GM23338 (cell line): ENCODE measurements at regions not wholly inside any gene's neighbourhood (a gene's known extent, or its start where the extent isn't known, plus 50 kb on each side); places are given as distances from the start of the nearest gene placed in this dataset.

Experiments used
- ATAC-seq: fragments of 200-7000 bp; cut with Tn5 transposase; 3 replicates; pipeline ENCODE4 v1.9.1; 2020
- DNase-seq: peaks from one replicate; pipeline ENCODE4 v3.0.0-alpha.2; 2015; ENCODE audit warnings: low spot score
- H2AFZ ChIP-seq: fragments of 200-600 bp; sonication (generic); 2 replicates; pipeline ENCODE4 v1.8.0; 2016; ENCODE audit warnings: antibody characterized with exemption, mild to moderate bottlenecking, moderate library complexity
- H3F3A ChIP-seq: fragments of 200-600 bp; sonication (generic); replicated peaks from 2 replicates; pipeline ENCODE4 v1.8.0; 2017; ENCODE audit warnings: antibody characterized with exemption, mixed run types, low read depth
- H3K27ac ChIP-seq: fragments of 200-600 bp; sonication (generic); 2 replicates; pipeline ENCODE4 v1.6.1; 2016; ENCODE audit warnings: low read depth
- H3K27me3 ChIP-seq: fragments of 200-600 bp; sonication (generic); 2 replicates; pipeline ENCODE4 v1.8.0; 2016; ENCODE audit warnings: mild to moderate bottlenecking, mixed run types, moderate library complexity; ENCODE audit not compliant: insufficient read depth
- H3K36me3 ChIP-seq: fragments of 200-600 bp; sonication (generic); 2 replicates; pipeline ENCODE4 v1.8.0; 2016; ENCODE audit warnings: mild to moderate bottlenecking; ENCODE audit not compliant: insufficient read depth
- H3K4me1 ChIP-seq: fragments of 200-600 bp; sonication (generic); 2 replicates; pipeline ENCODE4 v1.8.0; 2016; ENCODE audit warnings: mild to moderate bottlenecking, moderate library complexity; ENCODE audit not compliant: insufficient read depth
- H3K4me2 ChIP-seq: fragments of 200-600 bp; sonication (generic); 2 replicates; pipeline ENCODE4 v1.7.1; 2017; ENCODE audit warnings: mixed run types
- H3K4me3 ChIP-seq: fragments of 200-600 bp; sonication (generic); 2 replicates; pipeline ENCODE4 v1.6.1; 2016; ENCODE audit warnings: mixed run types
- H3K79me2 ChIP-seq: fragments of 200-600 bp; sonication (generic); replicated peaks from 2 replicates; pipeline ENCODE4 v1.8.0; 2017; ENCODE audit warnings: mild to moderate bottlenecking; ENCODE audit not compliant: insufficient read depth
- H3K9me2 ChIP-seq: fragments of 200-600 bp; sonication (generic); 2 replicates; pipeline ENCODE4 v1.8.0; 2017; ENCODE audit not compliant: insufficient read depth
- H4K20me1 ChIP-seq: fragments of 200-600 bp; sonication (generic); replicated peaks from 2 replicates; pipeline ENCODE4 v1.8.0; 2017; ENCODE audit warnings: mild to moderate bottlenecking; ENCODE audit not compliant: insufficient read depth
- H3K27ac Mint-ChIP-seq: 2 replicates; pipeline ENCODE4 v1.8.0; 2020; ENCODE audit warnings: inconsistent platforms, mild to moderate bottlenecking, moderate library complexity, mixed read lengths
- H3K27me3 Mint-ChIP-seq: 3 replicates; pipeline ENCODE4 v1.8.0; 2022; ENCODE audit warnings: low read depth, mild to moderate bottlenecking, moderate library complexity, mixed read lengths, inconsistent platforms; ENCODE audit not compliant: insufficient read depth, poor library complexity
- H3K36me3 Mint-ChIP-seq: 3 replicates; pipeline ENCODE4 v1.8.0; 2021; ENCODE audit warnings: low read depth, mild to moderate bottlenecking, inconsistent platforms, moderate library complexity, mixed read lengths
- H3K4me1 Mint-ChIP-seq: 3 replicates; pipeline ENCODE4 v1.8.0; 2020; ENCODE audit warnings: mild to moderate bottlenecking, inconsistent platforms, mixed read lengths
- H3K4me3 Mint-ChIP-seq: 3 replicates; pipeline ENCODE4 v1.8.0; 2021; ENCODE audit warnings: moderate library complexity, mild to moderate bottlenecking, inconsistent platforms, mixed read lengths
- H3K9me3 Mint-ChIP-seq: 3 replicates; pipeline ENCODE4 v1.8.0; 2020; ENCODE audit warnings: moderate library complexity, mild to moderate bottlenecking, inconsistent platforms, mixed read lengths
- EZH2 ChIP-seq: fragments of 200-600 bp; sonication (generic); IDR thresholded peaks from one replicate; pipeline ENCODE4 v1.8.0; 2017; ENCODE audit warnings: antibody characterized with exemption, mild to moderate bottlenecking, low read depth; ENCODE audit not compliant: unreplicated experiment
- EZH2phosphoT487 ChIP-seq: fragments of 200-600 bp; sonication (generic); IDR thresholded peaks from one replicate; pipeline ENCODE4 v1.8.1; 2018; ENCODE audit warnings: antibody characterized with exemption; ENCODE audit not compliant: unreplicated experiment
- NANOG ChIP-seq: IDR thresholded peaks from 2 replicates; pipeline ENCODE4 v1.6.1; 2016; ENCODE audit warnings: antibody characterized with exemption, borderline replicate concordance
- STAT1 ChIP-seq: IDR thresholded peaks from one replicate; pipeline ENCODE4 v1.6.1; 2016; ENCODE audit warnings: antibody characterized with exemption; ENCODE audit not compliant: unreplicated experiment
- TF ChIP-seq, protein P1 (sequence below): fragments of 250-450 bp; sonication (Bioruptor Pico); IDR thresholded peaks from 2 replicates; pipeline ENCODE4 v1.5.0; 2020; ENCODE audit warnings: mild to moderate bottlenecking, moderate library complexity
- TF ChIP-seq, protein P2 (sequence below): IDR thresholded peaks from one replicate; pipeline ENCODE4 v1.6.1; 2018; ENCODE audit warnings: antibody characterized with exemption; ENCODE audit not compliant: unreplicated experiment

DNA sequence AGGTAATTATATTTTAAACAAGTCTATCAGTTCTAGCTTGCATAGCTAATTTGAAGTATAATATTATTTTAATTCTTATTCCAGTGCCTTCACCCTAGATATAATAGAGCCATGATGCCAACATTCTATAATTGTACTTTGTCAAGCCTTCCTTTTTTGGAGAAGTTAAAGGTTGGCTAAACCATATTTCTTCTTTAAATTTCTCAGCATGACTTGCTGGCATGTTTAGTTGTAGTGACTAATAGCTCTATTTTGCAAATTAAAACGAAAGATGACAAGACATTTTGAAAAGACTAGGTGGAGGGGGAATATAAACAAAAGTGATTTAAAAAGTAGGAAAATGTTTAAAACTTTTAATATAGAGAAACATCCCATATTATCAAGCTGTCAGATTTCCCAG lies 400.7 kb downstream of the PSAT1 start:
- Mint-ChIP-seq H3K27me3 (no peaks in the 10 kb centered on the region), H3K4me1 (peaks cover 9% of the 10 kb centered on the region; the same call in 2 of the 3 replicates), H3K9me3 (no peaks in the 10 kb centered on the region; the same call in 2 of the 3 replicates), H3K27ac (no peak overlapping the region), H3K4me3 (no peak overlapping the region), H3K36me3 (no peaks in the 10 kb centered on the region)
- no peak overlapping the region for H2AFZ ChIP-seq
- no peaks in the 10 kb centered on the region for H3K4me1 ChIP-seq
- H3K27me3 ChIP-seq, result no peaks in the 10 kb centered on the region
- H3K4me2 ChIP-seq, result no peak overlapping the region
- H3K9me2 ChIP-seq, result no peaks in the 10 kb centered on the region
- no peaks in the 10 kb centered on the region for H3F3A ChIP-seq
- DNase-seq (no peak), ATAC-seq (no peak)
- TF ChIP-seq, protein P1, sequence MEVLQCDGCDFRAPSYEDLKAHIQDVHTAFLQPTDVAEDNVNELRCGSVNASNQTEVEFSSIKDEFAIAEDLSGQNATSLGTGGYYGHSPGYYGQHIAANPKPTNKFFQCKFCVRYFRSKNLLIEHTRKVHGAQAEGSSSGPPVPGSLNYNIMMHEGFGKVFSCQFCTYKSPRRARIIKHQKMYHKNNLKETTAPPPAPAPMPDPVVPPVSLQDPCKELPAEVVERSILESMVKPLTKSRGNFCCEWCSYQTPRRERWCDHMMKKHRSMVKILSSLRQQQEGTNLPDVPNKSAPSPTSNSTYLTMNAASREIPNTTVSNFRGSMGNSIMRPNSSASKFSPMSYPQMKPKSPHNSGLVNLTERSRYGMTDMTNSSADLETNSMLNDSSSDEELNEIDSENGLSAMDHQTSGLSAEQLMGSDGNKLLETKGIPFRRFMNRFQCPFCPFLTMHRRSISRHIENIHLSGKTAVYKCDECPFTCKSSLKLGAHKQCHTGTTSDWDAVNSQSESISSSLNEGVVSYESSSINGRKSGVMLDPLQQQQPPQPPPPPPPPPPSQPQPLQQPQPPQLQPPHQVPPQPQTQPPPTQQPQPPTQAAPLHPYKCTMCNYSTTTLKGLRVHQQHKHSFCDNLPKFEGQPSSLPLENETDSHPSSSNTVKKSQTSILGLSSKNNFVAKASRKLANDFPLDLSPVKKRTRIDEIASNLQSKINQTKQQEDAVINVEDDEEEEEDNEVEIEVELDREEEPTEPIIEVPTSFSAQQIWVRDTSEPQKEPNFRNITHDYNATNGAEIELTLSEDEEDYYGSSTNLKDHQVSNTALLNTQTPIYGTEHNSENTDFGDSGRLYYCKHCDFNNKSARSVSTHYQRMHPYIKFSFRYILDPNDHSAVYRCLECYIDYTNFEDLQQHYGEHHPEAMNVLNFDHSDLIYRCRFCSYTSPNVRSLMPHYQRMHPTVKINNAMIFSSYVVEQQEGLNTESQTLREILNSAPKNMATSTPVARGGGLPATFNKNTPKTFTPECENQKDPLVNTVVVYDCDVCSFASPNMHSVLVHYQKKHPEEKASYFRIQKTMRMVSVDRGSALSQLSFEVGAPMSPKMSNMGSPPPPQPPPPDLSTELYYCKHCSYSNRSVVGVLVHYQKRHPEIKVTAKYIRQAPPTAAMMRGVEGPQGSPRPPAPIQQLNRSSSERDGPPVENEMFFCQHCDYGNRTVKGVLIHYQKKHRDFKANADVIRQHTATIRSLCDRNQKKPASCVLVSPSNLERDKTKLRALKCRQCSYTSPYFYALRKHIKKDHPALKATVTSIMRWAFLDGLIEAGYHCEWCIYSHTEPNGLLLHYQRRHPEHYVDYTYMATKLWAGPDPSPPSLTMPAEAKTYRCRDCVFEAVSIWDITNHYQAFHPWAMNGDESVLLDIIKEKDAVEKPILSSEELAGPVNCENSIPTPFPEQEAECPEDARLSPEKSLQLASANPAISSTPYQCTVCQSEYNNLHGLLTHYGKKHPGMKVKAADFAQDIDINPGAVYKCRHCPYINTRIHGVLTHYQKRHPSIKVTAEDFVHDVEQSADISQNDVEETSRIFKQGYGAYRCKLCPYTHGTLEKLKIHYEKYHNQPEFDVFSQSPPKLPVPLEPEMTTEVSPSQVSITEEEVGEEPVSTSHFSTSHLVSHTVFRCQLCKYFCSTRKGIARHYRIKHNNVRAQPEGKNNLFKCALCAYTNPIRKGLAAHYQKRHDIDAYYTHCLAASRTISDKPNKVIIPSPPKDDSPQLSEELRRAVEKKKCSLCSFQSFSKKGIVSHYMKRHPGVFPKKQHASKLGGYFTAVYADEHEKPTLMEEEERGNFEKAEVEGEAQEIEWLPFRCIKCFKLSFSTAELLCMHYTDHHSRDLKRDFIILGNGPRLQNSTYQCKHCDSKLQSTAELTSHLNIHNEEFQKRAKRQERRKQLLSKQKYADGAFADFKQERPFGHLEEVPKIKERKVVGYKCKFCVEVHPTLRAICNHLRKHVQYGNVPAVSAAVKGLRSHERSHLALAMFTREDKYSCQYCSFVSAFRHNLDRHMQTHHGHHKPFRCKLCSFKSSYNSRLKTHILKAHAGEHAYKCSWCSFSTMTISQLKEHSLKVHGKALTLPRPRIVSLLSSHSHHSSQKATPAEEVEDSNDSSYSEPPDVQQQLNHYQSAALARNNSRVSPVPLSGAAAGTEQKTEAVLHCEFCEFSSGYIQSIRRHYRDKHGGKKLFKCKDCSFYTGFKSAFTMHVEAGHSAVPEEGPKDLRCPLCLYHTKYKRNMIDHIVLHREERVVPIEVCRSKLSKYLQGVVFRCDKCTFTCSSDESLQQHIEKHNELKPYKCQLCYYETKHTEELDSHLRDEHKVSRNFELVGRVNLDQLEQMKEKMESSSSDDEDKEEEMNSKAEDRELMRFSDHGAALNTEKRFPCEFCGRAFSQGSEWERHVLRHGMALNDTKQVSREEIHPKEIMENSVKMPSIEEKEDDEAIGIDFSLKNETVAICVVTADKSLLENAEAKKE (CRISPR knock-in tag), result no peak
- TF ChIP-seq EZH2phosphoT487, result no peak
- TF ChIP-seq, protein P2, sequence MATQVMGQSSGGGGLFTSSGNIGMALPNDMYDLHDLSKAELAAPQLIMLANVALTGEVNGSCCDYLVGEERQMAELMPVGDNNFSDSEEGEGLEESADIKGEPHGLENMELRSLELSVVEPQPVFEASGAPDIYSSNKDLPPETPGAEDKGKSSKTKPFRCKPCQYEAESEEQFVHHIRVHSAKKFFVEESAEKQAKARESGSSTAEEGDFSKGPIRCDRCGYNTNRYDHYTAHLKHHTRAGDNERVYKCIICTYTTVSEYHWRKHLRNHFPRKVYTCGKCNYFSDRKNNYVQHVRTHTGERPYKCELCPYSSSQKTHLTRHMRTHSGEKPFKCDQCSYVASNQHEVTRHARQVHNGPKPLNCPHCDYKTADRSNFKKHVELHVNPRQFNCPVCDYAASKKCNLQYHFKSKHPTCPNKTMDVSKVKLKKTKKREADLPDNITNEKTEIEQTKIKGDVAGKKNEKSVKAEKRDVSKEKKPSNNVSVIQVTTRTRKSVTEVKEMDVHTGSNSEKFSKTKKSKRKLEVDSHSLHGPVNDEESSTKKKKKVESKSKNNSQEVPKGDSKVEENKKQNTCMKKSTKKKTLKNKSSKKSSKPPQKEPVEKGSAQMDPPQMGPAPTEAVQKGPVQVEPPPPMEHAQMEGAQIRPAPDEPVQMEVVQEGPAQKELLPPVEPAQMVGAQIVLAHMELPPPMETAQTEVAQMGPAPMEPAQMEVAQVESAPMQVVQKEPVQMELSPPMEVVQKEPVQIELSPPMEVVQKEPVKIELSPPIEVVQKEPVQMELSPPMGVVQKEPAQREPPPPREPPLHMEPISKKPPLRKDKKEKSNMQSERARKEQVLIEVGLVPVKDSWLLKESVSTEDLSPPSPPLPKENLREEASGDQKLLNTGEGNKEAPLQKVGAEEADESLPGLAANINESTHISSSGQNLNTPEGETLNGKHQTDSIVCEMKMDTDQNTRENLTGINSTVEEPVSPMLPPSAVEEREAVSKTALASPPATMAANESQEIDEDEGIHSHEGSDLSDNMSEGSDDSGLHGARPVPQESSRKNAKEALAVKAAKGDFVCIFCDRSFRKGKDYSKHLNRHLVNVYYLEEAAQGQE, result no peak
- no peak for TF ChIP-seq EZH2
- TF ChIP-seq NANOG, result no peak
- no peak for TF ChIP-seq STAT1
- H3K27ac ChIP-seq, result no peak overlapping the region
- no peaks in the 10 kb centered on the region for H3K79me2 ChIP-seq
- no peak overlapping the region for H3K4me3 ChIP-seq
- H4K20me1 ChIP-seq, result no peaks in the 10 kb centered on the region
- H3K36me3 ChIP-seq, result no peaks in the 10 kb centered on the region
